ENCODE measurements at regions not wholly inside any gene's neighbourhood (a gene's known extent, or its start where the extent isn't known, plus 50 kb on each side); places are given as distances from the start of the nearest gene placed in this dataset.
A peak's percentile ranks its signal among the peaks of the same experiment; 100 is the strongest.
"Not testable (repeated sequence)": the region's sequence is repeated elsewhere in the genome, so short reads cannot be mapped to it uniquely, and the experiment has no call there.

DNA sequence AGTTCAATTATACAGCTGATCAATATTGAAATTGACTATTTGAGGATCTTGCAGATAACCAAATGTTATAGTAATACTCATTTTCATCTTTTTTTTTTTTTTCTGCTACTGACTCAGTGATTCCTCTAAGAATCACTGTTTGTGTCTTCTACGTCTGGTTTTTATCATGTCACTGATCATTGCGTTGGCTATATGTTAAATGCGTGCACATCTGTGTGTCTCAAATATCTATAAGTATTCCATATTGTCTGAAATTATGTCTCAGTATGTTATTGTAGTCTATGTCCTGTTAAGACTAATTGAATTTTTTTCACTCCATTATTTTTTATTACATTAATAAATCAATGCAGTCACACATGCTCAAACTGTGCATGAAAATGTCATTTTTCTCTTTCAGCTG lies 200.5 kb downstream of the PCDH20 start:
- DNase-seq = no peak

DNA sequence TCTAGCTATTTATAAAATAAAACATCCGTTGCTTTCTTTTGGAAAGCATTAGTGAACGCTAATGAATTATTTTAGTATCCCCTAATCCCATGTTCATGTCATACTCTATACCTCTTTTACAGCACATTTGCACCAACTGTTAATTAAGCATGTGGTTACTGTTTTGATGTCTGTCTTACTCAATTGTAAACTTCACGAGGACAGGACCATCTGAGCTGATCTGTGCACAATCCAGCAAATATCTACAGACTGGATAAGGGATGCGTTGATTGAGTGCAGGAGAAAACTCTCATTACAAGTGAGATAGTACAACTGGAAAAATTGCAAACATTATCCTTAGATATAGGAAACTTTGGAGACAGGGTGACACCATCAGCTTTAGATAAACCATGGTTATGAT lies 201.1 kb downstream of the PCDH20 start:
- DNase-seq = no peak

DNA sequence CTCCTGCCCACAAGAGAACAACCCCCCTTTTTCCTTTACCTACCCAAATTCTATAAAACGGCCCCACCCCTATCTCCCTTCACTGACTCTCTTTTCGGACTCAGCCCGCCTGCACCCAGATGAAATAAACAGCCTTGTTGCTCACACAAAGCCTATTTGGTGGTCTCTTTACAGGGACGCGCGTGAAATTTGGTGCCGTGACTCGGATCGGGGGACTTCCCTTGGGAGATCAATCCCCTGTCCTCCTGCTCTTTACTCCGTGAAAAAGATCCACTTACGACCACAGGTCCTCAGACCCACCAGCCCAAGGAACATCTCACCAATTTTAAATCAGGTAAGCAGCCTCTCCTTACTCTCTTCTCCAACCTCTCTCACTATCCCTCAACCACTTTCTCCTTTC lies 209.8 kb downstream of the PCDH20 start:
- DNase-seq = not testable (repeated sequence)

DNA sequence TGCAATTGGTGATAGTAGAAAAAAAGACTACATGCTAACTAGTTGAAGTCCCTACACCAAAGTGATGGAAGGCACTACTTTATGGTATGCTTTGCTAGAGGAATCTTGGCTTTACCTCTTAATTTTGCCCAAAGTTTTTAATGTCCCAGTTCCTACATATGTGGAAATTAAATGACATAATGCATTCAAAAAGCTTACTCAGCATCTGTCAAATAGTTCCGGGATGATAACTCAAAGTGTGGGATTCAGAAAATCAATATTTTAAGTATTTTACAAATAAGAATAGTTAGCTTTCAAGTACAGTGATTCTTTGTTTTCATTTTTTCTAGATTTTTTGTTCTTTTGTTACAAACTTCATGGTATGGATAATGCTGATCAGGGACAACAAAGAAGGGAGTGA lies 211.6 kb downstream of the PCDH20 start:
- no peak for DNase-seq

DNA sequence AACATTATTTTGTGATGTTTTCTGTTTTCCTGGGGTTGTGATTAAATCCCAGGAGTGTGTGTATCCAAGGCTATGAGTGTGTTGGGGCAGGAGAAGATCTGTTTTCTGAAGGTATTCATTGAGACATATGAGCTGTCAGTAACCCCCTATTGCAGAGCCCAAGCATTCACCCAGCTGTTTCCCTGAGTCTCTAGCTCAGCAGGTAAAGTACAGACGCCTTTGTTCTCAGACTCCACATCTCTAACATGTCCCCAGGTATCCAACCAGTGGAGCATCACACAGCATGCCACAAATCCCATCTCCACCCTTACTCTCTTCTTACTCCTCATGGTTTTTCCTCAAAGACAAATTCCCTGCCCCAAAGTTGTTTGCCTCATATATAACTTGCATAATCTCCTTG lies 213.6 kb downstream of the PCDH20 start:
- DNase-seq = no peak

DNA sequence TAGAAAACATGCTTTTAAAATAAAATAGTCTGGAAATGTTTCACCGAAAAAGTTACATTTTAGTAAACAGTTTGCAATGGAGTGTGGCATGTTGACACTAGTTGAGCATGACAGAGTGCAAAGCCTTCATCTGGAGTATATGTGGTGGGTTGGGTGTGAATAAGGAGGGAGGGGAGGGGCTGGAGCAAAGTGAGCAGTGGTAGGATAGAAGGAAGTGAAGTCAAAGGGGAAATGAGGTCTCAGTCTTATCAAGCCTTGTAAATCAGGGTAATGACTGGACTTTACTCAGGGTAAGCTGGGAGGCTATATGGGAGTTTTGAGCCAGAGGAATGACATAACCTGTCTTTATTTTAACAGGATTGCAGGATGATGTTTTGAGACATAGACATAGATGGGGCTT lies 222.8 kb downstream of the PCDH20 start:
- DNase-seq = no peak

DNA sequence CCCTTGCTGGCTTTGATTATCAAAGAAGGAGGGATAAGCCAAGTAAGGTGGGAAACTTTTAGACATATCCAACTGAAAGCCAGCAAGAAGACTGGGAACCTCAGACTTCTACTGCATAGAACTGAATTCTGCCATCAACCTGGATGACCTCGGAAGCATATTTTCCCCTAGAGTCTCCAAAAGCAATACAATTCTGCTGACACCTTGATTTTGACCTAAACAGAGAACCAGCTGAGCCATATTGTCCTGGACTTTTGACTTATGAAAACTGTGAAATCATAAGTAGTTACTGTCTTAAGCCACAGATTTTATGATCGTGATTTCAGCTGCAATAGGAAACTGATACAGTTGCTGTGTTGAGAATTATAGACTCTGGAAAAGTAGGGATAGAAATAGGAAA lies 227.6 kb downstream of the PCDH20 start:
- DNase-seq = no peak

DNA sequence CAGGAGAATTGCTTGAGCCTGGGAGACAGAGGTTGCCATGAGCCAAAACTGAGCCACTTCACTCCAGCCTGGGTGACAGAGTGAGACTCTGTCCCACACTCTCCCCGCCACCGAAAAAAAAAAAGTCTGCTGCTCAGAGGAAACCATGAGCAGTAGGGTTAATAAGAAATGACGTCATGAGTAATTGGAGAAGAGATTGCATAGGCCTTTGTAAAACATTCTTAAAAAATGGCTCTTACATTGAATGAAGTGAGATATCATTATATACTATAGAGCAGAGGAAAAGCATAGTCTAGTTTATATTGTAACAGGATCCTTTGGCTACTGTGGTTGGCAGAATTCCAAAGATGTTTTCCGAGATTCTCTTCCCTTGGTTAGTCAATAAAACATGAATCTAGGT lies 228.2 kb downstream of the PCDH20 start:
- DNase-seq = no peak

DNA sequence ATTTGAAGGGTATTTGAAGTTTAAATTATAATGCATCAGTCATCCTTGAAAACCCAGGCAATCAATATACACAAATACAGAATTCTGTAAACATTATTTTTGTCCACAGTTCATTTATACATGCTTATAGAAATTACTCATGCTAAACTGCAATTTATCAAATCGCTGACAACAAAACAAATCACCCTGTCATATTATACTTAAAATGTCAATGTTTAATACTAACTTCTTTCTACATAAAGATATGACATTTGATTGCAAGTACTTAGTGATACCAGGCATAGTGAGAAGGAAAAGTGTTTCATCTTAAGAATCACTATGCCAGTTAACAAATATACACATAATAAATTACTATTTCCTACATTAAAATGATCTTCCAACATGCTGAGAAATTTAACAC lies 232.0 kb downstream of the PCDH20 start:
- no peak for DNase-seq

DNA sequence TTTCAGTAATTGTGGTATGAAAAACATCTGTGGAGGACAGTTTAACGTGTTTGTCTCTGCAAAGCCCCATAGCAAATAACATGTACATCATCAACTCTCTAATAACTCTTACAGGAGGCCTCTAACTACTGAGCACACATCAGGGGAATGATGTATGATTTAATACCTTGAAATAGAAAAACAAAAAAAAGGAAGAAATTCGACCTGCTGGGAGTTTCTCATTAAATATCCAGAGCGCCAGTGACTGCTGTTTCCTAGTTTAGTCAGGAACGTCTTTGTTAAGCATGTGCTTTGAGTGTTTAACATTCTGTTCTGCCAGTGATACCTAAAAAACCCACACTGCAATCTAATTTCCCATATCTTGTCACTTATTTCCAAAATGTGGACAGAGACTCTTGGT lies 235.4 kb downstream of the PCDH20 start:
- peak; percentile 23 for DNase-seq

DNA sequence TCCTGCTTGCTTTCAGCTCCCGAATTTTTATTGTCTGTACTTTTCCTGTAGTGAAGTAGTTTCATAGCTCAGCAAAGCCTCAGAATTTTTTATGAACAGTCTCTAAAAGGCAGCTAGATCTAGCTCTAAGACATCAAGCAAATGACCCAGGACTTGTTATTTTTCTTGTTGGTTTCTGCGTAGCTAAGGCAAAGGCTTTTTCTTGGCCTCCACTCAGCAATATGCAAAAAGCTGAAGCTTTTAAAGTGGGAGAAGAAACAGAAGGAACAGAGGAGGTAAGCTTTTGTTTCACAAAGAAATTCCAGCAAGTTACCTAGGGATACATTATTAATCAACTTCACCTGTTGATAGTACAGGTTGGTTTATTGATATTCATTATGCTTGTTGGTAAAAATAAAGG lies 235.9 kb downstream of the PCDH20 start:
- DNase-seq = peak; percentile 29

DNA sequence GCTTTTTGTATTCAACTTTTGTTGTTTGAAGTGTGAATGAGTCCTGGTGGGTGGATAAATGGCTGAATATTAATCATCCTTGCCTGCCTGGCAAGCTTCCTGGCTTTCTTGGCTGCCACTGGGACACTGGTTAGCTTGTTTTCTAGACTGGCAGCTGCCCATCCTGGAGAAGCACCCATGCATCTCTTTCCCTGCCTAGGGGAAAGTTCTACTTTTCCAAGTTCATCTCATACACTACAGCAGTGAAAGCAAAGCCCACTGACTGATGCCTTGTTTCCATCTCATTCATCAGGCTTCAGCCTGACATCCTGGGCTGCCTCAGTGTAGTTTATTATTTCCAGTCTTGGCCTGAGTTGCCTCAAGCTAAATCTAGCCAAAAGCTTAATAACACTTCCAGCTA lies 244.8 kb downstream of the PCDH20 start:
- DNase-seq = peak; percentile 29

DNA sequence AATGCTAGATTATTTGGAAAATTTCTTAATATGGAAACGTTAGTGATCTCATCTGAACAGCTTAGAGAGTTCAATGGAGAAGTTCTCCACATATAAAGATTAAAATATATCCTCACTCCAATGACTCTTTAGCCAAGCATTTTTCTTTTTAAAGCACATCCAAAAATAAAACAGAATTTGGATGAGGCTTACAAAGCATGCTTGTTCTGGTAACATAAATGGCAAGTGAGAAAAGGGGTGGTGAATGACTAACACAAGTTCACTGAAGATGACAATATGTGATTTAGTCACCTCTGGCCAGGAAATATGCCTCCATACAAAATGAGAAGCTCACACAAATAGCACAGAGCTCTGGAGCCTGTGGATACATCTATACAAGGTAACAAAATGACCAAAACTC lies 253.0 kb downstream of the PCDH20 start:
- DNase-seq = peak; percentile 28

DNA sequence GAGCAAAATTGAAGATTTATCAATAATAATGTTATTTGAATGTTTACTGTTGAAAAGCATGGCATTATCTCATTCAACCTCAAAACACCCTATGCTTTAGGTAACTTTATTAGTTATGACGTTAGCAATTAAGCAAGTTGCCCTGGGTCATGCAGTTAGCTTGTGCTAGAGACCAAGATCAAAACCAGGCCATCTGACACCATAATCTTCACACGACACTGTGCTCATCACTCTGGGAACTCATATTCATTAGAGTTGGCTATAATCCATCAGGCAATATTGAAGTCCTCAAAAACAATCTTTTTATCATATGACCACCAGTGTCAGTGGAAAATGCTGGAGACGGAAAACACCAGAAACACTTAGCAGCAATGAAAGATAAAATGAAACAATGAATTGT lies 253.5 kb downstream of the PCDH20 start:
- no peak for DNase-seq

DNA sequence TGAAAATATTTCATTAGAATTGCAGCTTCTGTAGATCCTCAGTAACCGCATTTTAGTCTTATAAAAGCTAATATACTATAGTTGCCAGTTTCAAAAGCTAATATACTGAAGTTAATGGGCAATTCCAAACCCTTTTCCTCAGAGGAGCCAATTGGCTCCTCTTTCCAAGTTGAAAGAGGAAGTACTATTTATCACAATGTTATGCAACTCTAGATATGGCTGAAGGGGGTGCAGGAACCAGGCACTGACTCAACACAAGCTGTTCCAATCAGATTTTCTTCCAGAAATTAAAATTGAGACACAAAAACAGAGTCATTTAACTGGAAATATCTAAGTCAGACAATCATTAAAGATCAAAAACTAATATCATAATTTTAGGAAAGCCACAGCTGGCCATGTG lies 258.9 kb downstream of the PCDH20 start:
- no peak for DNase-seq

DNA sequence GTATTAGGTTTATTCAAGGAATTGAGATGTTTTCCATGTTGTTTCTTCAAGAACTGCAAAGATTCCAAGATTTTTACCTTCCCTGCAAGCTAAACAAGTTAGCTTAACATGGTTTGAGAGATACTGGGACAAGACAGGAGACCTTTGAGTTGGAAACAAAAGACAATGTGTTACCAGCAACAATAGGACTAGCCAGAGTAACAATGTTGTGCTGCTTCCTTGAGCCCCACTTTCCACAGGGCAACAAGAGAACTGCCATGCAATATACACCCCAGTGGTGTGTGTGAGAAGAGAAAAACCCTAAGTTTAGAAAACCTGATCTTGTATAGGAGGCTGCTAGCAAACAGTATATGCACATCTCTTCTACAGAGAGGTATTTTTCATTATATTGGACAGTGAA lies 264.6 kb downstream of the PCDH20 start:
- no peak for DNase-seq

DNA sequence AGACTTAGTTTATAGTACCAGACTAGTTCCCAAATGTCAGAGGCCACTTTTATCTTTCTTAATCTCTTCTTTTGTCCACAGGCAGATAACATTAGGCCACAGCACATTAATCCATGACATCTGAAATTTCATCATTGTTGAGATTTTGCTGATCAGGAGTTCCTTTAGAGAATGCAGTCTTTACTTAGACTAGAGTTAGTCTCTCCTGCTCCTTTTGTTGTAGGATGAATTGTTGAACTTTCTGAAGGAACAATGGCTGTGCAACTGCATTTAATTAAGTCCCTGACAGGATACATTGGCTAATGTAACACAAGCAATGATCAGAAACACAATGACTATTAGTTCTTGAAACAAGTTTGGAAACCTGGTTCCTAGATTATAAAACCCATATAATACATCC lies 266.3 kb downstream of the PCDH20 start:
- DNase-seq = no peak

DNA sequence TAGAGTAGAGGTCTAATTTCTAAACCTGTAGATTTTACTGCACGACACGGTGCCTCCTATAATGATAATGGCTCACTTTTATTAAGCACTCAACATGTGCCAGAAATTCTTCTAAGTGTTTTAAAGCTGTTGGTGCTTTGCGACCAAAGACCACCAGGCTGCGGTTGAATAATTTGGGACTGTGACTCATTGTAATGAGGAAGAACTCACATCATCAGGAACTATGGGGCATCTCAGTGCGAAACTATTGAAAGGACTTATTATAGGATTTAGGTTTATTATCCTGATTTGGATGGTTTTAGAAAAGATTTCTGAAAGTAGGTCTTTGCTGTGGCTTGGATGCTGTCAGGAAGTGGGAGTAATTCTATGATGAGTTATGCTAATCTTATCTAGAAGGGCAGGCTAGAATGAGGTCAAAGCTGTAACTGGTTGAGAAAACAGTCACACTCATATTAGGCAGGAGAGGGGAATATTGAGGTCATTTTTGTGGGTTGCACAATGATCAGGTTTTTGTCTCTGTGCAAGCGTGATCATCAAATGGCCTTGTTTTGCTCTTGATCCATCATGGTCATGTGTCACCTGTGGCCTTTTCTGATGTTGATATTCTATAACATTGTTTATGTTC lies 266.8 kb downstream of the PCDH20 start:
- DNase-seq = no peak

DNA sequence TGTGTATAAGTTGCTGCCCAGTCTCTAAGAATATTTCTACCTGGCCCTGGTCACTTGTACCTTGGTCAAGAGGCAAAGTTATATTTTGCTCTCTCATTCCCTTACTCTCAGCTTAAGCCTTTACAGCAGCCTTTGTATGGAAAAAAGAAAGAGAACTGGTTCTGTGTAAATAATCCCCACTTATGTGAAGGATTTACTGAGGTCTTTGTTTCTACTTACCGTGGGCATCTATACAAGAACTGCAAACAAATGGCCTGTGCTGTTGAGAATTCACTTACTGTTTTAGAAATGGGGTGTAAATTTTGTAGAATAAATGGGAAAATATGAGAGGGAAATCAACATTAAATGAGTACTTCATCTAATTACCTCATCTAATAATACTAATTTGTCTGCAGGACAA lies 267.4 kb downstream of the PCDH20 start:
- no peak for DNase-seq

DNA sequence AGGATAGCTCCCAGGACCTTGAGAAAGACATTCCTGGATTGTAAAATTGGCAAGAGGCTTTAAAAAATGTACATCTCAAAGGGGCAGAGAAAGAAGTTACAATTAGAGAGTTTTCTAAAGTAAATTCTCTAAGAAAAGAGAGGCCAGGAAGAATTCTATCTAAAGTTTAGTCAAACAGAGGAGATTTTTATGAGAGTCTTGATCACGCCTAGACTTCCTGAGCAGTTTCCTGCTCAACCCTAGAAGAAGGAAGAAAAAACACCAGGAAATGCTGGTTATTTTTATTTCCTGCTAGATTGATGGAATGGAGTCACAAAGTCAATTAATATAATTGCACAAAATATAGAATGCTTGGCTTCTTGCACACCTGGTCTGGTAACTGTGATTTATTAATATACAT lies 269.1 kb downstream of the PCDH20 start:
- DNase-seq = no peak

DNA sequence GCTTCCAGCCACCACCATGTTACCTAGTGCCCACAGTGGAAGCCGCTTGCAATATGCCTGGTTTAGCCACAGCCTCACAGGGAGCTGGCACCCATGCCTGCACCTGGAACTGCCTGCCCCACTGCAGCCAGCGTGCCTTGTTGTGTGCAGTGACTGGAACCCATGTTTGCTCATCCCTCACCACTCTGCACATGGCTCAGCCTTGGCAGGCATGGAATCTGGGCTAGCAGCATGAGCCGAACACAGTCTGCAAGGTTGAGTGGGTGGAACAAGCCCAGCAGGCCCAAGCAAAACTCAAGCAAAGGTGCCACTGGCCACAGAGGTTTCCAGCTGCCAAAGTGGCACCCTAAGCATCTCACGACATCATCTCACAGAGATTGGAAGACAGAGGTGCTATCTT lies 269.5 kb downstream of the PCDH20 start:
- DNase-seq = no peak

DNA sequence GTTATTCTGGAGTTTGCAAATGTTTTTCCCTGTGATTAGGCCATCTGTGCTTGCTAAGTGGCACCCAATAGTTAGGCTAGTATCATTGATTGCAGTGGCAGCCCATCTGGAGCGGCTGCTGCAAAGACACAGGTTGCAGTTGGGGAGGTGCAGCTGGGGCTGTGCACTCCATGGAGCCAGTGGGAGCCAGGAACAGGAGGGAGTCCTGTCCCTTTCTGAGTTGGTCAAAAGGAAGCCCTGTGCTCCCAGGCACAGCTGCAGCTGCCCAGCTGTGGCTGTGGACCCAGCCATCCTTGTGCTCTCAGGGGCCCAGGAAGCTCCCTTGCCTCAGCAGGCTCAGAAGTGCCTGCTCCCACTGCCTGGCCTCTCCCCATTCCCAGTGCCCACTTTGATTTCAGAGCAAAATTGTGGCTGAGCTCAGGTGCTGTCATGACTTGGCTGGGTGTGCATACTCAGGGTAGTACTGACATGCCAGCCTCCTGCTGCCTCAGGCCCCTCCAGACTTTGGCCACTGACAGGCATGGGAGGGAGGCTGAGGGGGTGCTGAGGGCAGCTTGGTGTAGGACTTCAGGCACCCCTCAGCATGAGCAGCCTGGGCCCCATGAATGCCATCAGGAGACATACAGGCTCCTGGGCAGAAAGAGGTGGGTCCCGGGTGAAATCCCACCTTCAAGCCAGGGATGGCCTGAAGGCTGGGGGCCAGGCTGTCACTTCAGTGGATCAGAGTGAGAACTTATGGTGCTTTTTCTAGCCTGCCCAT lies 270.6 kb downstream of the PCDH20 start:
- no peak for DNase-seq

DNA sequence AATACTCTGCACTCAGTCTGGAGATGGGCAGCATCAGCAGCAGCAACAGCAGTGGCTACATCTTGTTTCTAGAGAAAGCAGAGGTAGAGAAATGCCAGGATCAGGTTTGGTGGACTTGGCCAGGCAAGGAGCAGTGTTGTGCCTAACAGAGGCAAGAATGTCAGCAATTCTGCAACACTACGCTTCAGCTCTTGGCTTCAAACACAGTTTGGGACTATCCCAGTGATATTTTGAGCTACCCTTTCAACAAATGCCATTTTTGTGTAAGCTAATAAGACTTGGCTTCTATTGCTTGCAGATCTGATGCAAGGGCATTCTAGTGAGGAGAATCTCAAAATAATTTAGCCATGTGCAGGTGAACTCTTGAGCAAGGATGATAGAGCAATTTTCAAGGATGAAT lies 271.3 kb downstream of the PCDH20 start:
- DNase-seq = no peak

DNA sequence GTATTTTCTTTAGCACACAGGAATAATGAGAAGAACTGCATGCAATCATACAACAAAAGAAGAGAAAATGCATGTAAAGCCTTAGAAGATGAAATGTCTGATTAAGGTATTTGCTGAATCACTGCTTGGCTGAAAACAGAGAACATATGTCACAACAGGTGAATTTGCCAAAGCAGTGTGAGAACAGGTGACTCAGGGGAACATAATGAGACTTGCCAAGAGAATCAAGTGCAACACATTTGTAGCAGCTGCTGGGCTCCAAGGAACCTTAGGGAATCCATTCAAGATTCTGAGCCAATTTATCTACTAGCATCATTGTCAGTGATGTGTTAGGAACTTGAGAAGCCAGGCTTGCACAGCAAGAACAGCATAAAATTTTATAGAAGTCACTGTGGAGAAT lies 273.1 kb downstream of the PCDH20 start:
- peak; percentile 6 for DNase-seq

All from muscle of arm (tissue), 1 donor.